Heart left ventricle (tissue), 16 donors: ENCODE measurements at regions not wholly inside any gene's neighbourhood (a gene's known extent, or its start where the extent isn't known, plus 50 kb on each side); places are given as distances from the start of the nearest gene placed in this dataset.
A peak's percentile ranks its signal among the peaks of the same experiment; 100 is the strongest.

Experiments used
- ATAC-seq, 4 donors: fragments of 200-7000 bp; cut with Tn5 transposase; one replicate each; pipeline ENCODE4 v1.9.1; 2020 to 2022; ENCODE audit warnings: moderate library complexity in 4 of 4, mild to moderate bottlenecking in 3 of 4, moderate number of reproducible peaks in 1 of 4
- DNase-seq, 5 donors: peaks; one replicate each; pipeline ENCODE4 v3.0.0-alpha.2; 2020
- H3K27ac ChIP-seq, 12 donors: fragments of 200-600 bp; sonication (generic) in 4 of 12; one replicate each; pipeline versions ENCODE4 v1.5.0 to v1.8.0; 2016 to 2022; ENCODE audit warnings: mild to moderate bottlenecking in 2 of 12
- H3K27me3 ChIP-seq, 9 donors: fragments of 200-600 bp; sonication (generic) in 2 of 9; one replicate each; pipeline versions ENCODE4 v1.5.1 to v1.8.0; 2016 to 2022; ENCODE audit warnings: mild to moderate bottlenecking in 3 of 9
- H3K36me3 ChIP-seq, 9 donors: fragments of 200-600 bp; sonication (generic) in 2 of 9; one replicate each; pipeline versions ENCODE4 v1.5.0 to v1.8.0; 2018 to 2022; ENCODE audit warnings: mild to moderate bottlenecking in 2 of 9
- H3K4me1 ChIP-seq, 12 donors: fragments of 200-600 bp; sonication (generic) in 4 of 12; one replicate each; pipeline versions ENCODE4 v1.5.0 to v1.8.0; 2016 to 2022; ENCODE audit warnings: mild to moderate bottlenecking in 3 of 12
- H3K4me3 ChIP-seq, 12 donors: fragments of 200-600 bp; sonication (generic) in 4 of 12; one replicate each; pipeline versions ENCODE4 v1.5.0 to v1.8.0; 2017 to 2022; ENCODE audit warnings: mild to moderate bottlenecking in 9 of 12, moderate library complexity in 4 of 12
- H3K9me3 ChIP-seq, 12 donors: fragments of 200-600 bp; sonication (generic) in 4 of 12; one replicate each; pipeline versions ENCODE4 v1.5.0 to v1.8.0; 2016 to 2022; ENCODE audit warnings: mild to moderate bottlenecking in 1 of 12
- POLR2A ChIP-seq, 2 donors: fragments of 450-650 bp; IDR thresholded peaks; one replicate each; pipeline ENCODE4 v1.6.1; 2017; ENCODE audit warnings: antibody characterized with exemption in 2 of 2, mild to moderate bottlenecking in 2 of 2, moderate library complexity in 2 of 2
- WGBS, 4 donors: extraction: QIAGEN DNeasy Blood & Tissue Kit in 2 of 4; methylation state at CpG; one replicate each; pipeline versions ENCODE4 v1.1.5 to v1.1.7; 2013 to 2018; 5-methylcytosine and 5-hydroxymethylcytosine counted together
- intact Hi-C, 10 donors: fragments of 100-400 bp; cut with DNase I; formaldehyde crosslinking; loops; one replicate each; pipeline versions ENCODE4 v1.11.1 to v1.14.2; 2022
- TF ChIP-seq, protein P1 (sequence below), 12 donors: fragments of 200-600 bp; sonication (generic) in 4 of 12; IDR thresholded peaks; one replicate each; pipeline versions ENCODE4 v1.5.0 to v1.8.0; 2018 to 2022; ENCODE audit warnings: antibody characterized with exemption in 12 of 12, mild to moderate bottlenecking in 5 of 12
- donor health status: ischemic (EF 13 %, LVEDD 7.1; RV severe dilation, severe dysfunction).
- donor health status: healthy with polysubstance abuse.
- donor health status: DM: no; HTN: yes; CAD: no.
- donor health status: DM: no; HTN: no; CAD: no.
- donor health status: ischemic (EF 25% LVEDD 6.9; RV normal size, moderate dysfunction).
- donor health status: ischemic (EF 25% LVEDD 5.7; RV mildly dilated, moderate dysfunction).
- donor health status: healthy.
- donor health status: DM: yes; HTN: yes; CAD: no.
- donor health status: ischemic (EF 35%, LVEDD 5.7; RV mildly dilated, moderate dysfunction).
- donor health status: nonischemic (EF 11% LVEDD 7.7; RV severe dilation, severe dysfunction).
- donor health status: DM: yes; HTN: yes; CAD: no.
- donor health status: PGD.
- donor health status: ischemic (EF 29% LVEDD 5.4; RV normal size, mild dysfunction).
- donor health status: nonischemic (EF 23%, LVEDD 6.1; RV moderate dilation, normal function).

DNA sequence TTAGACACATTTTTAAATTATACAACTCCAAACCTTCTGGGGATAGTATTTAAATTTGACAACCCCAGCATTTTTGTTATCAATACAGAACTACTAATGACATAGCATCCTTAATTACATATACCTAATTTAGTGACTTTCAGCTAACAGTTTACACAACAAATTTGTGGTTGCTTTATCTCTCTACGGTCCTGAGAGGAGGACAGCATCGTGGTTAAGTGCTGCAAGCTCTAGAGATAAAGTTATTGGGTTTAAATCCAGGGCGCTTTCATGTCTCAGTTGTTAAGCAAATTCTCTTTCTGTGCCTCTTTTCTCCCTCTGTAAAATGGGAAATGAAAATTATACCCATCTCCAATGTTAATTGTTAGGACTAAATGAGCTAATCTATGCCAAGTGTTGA is 129.3 kb downstream of the METTL4 start:
- DNase-seq (no peak), ATAC-seq (no peak)
- Histone ChIP-seq H3K4me3 (no peak overlapping the region), H3K9me3 (peaks cover 0 to 5% (median 0%) of the 10 kb centered on the region in 12 donors), H3K4me1 (no peaks in the 10 kb centered on the region), H3K27me3 (no peaks in the 10 kb centered on the region), H3K27ac (no peak overlapping the region), H3K36me3 (no peaks in the 10 kb centered on the region)
- 39 to 62% (median 59%) methylated on average over 3 of the region's 3 CpGs for WGBS, 4 donors
- intact Hi-C loops, result loop anchor here in 1 of 10 donors (5.0 kb wide), 1 partner anchor 35 kb away; no protein-coding TSS in a partner anchor
- TF ChIP-seq POLR2A (IDR thresholded peaks at IDR 0.05), result no peak
- TF ChIP-seq, protein P1, sequence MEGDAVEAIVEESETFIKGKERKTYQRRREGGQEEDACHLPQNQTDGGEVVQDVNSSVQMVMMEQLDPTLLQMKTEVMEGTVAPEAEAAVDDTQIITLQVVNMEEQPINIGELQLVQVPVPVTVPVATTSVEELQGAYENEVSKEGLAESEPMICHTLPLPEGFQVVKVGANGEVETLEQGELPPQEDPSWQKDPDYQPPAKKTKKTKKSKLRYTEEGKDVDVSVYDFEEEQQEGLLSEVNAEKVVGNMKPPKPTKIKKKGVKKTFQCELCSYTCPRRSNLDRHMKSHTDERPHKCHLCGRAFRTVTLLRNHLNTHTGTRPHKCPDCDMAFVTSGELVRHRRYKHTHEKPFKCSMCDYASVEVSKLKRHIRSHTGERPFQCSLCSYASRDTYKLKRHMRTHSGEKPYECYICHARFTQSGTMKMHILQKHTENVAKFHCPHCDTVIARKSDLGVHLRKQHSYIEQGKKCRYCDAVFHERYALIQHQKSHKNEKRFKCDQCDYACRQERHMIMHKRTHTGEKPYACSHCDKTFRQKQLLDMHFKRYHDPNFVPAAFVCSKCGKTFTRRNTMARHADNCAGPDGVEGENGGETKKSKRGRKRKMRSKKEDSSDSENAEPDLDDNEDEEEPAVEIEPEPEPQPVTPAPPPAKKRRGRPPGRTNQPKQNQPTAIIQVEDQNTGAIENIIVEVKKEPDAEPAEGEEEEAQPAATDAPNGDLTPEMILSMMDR (IDR thresholded peaks at IDR 0.05), result no peak

DNA sequence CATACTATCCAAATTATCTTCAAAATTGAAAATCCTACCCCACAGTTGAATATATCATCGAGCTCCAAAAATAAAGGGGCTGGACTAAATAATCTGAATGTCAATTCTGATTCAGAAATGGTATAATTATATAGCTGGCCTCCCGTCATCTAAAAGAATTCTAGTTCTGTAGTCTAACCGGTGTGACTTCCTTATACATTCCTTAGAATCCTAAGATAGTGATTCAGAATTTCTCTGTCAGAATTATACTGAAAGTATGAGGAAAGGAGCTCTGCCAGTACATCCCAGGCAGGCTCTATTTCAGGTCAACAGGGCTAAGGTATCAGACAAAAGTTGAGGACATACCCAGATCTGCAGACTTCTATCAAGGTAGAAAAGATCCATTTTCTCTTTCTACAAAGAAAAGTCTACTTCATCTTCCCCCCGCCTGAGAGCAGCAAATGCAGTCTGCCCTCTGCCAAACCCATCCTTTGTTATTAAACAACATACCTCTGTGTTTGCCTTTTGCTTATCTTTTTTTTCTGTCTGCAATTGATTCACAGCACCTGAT is 128.5 kb downstream of the METTL4 start:
- ATAC-seq (no peak), DNase-seq (no peak)
- Histone ChIP-seq H3K27me3 (no peaks in the 10 kb centered on the region), H3K4me1 (no peaks in the 10 kb centered on the region), H3K4me3 (no peak overlapping the region), H3K27ac (no peak overlapping the region), H3K9me3 (peaks cover 0 to 5% (median 0%) of the 10 kb centered on the region in 12 donors), H3K36me3 (no peaks in the 10 kb centered on the region)
- no peak for TF ChIP-seq POLR2A (IDR thresholded peaks at IDR 0.05)
- TF ChIP-seq, protein P1 (IDR thresholded peaks at IDR 0.05), result no peak
- 66 to 74% (median 67%) methylated on average over 4 of the region's 4 CpGs for WGBS, 4 donors
- intact Hi-C loops, result loop anchor here in 1 of 10 donors (5.0 kb wide), 1 partner anchor 34 kb away; no protein-coding TSS in a partner anchor

DNA sequence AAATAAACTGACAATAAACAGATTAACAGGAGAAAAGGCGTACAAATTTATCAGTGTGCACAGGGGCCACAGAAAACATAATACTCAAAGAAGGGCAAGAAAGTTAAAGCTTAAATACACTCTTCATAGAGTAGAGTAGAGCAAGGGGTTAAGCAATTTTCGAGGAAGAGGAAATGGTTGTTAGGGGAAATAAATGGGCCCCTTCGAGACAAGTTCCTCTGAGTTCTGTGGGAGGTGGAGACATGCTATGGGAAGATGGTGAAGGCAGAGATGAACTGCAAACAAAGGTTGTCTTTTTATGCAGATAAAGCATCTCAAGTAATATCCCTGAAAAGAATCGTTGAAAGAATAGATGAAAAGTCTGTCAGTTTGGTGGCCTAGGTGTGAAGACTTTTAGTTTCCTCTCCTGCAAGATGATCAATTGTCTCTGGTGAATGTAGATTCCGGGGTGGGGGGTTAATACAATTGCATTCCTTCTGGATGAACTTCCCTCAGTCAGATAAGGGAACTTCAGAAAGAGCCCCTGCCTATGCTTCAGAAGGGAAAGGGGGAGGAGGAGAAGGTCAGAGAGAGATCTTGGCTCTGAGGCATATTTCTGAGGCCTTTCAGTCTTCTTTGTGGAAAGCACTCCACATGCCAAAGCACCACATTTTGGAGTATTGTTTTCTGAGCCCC is 127.0 kb downstream of the METTL4 start:
- no peak for DNase-seq
- Histone ChIP-seq H3K4me1 (no peaks in the 10 kb centered on the region), H3K36me3 (no peaks in the 10 kb centered on the region), H3K4me3 (no peak overlapping the region), H3K27me3 (no peaks in the 10 kb centered on the region), H3K9me3 (peaks cover 0 to 5% (median 0%) of the 10 kb centered on the region in 12 donors), H3K27ac (no peak overlapping the region)
- no peak for TF ChIP-seq POLR2A (IDR thresholded peaks at IDR 0.05)
- TF ChIP-seq, protein P1 (IDR thresholded peaks at IDR 0.05), result no peak
- WGBS, 4 donors, result 37 to 50% (median 42%) methylated on average over 5 of the region's 5 CpGs
- ATAC-seq, result no peak
- intact Hi-C loops, result loop anchor here in 1 of 10 donors (5.0 kb wide), 1 partner anchor 33 kb away; no protein-coding TSS in a partner anchor

DNA sequence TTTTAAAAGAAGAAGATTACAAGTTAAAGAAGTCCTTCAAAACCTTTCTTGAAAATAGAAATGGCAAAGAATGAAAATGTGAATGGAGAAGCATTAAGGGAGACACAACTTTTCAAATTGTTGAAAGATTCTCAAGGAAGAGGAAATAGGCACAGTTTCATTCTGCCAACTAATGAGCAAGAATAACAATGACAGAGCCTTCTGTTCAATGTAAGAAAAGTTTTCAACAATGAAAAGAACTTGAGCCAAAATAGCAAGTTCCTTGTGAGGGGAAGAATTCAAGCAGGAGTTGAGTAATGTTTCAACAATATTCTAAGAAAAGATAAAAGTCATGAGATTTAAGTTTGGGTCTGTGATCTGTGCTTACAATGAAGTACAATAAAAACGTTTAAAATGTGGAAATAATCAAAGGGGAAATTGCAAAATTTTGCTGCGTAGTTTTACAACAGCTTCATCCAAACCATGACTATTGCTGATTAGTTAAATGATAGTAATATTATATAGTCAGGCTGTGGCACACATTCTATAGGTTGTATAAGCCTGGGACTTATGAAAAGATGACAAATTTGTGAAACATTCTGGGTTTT is 122.6 kb downstream of the METTL4 start:
- no peak overlapping the region for H3K4me3 ChIP-seq
- TF ChIP-seq, protein P1 (IDR thresholded peaks at IDR 0.05), result no peak
- no peak for TF ChIP-seq POLR2A (IDR thresholded peaks at IDR 0.05)
- H3K4me1 ChIP-seq, result no peaks in the 10 kb centered on the region
- ATAC-seq (no peak), DNase-seq (no peak)
- no peaks in the 10 kb centered on the region for H3K27me3 ChIP-seq
- no peaks in the 10 kb centered on the region for H3K9me3 ChIP-seq
- intact Hi-C loops, result no loop called here
- 42 to 57% (median 51%) methylated on average over 2 of the region's 2 CpGs for WGBS, 4 donors
- H3K27ac ChIP-seq, result peak overlapping the region in 1 of 12 donors; percentile 55
- H3K36me3 ChIP-seq, result no peaks in the 10 kb centered on the region
